ENCODE measurements at regions not wholly inside any gene's neighbourhood (a gene's known extent, or its start where the extent isn't known, plus 50 kb on each side); places are given as distances from the start of the nearest gene placed in this dataset.

GRCh38 chr18:73884868-73885267, 262.8 kb downstream of the FBXO15 start:
- TF ChIP-seq CTCF (conservative IDR thresholded peaks at IDR 0.05 in 1 of 2, IDR thresholded peaks at IDR 0.05 in 1 of 2; ENCODE audit: low read depth in 1 of 2, low read length in 2 of 2) = no peak
- TF ChIP-seq EZH2 (IDR thresholded peaks at IDR 0.05; ENCODE audit: low read length, missing control alignments) = no peak

Measured in fibroblast of lung (primary cell).